ENCODE measurements at regions not wholly inside any gene's neighbourhood (a gene's known extent, or its start where the extent isn't known, plus 50 kb on each side); places are given as distances from the start of the nearest gene placed in this dataset.
A peak's percentile ranks its signal among the peaks of the same experiment; 100 is the strongest.

DNA sequence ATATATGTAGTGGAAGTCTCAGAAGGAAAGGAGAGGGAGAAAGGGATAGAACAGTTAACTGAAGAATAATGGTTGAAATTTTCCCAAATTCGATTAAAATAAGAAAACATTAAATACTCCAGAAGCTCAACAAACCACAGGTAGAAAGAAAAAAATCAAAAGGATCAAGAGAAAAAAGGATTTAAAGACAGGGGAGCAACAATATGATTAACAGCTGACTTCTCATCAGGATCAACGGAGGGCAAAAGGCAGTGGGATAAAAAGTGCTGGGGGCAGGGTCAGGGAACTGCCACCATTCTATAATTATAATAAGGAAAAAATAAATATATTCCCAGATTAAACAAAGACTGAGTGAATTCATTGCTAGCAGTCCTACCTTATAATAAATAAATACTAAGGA is 55.3 kb downstream of the CDKN2C start:
- no peak for DNase-seq

DNA sequence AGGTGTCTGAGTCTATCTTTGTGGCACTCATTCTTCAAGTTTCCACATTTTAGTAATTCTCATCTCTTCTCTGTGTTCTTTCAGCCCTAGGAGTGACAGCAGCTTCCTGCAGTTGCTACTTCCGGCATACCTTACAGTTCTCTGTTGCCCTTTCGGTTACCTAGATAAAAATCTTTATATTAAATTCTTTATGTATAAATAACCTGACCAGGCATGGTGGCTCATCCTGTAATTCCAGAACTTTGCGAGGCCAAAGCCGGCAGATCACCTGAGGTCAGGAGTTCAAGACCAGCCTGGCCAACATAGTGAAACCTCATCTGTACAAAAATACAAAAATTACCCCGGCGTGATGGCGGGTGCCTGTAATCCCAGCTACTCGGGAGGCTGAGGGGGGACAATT is 62.9 kb downstream of the CDKN2C start:
- no peak for DNase-seq

DNA sequence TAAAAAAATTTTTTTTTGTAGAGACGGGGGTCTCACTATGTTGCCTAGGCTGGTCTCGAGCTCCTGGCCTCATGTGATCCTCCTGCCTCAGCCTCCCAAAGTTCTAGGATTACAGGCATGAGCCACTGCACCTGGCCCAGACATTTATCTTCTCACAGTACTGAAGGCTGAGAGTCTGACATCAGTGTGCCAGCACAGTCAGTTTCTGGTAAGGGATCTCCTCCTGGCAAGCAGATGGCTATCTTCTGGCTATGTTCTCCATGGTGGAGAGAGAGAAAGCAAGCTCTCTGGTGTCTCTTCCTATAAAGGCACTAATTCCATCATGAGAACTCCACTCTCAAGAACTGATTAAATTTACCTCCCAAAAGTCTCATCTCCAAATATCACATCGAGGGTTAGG is 57.8 kb upstream of the C1orf185 start:
- DNase-seq, result peak; percentile 29

DNA sequence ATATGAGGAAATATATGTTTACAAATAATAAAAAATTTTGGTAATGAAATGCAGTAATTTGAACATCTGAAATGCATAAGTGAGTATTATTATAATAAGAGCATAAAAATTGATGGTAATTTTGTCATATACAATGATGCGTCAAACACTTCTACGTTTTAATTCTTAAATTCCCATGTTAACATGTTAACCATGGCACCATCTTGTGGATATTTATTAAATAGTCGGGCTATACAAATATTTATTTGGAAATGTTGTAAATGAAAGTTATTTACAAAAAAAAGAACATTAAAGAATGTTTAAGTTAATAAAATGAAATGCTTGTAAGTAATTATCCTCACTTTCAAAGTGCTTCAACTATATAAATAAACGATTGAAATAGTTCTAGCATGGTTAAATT is 57.2 kb upstream of the C1orf185 start:
- DNase-seq, result peak; percentile 39

DNA sequence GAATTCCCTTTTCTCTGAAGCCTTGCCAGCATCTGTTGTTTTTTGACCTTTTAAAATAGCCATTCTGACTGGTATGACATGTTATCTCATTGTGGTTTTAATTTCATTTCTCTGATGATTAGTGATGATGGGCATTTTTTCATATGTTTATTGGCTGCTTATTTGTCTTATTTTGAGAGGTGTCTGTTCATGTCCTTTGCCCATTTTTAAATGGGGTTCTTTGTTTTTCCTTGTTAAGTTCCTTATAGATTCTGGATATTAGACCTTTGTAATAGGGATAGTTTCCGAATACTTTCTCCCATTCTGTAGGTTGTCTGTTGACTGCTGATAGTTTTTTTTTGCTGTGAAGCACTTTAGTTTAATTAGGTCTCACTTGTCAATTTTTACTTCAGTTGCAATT is 54.0 kb upstream of the C1orf185 start:
- no peak for DNase-seq

DNA sequence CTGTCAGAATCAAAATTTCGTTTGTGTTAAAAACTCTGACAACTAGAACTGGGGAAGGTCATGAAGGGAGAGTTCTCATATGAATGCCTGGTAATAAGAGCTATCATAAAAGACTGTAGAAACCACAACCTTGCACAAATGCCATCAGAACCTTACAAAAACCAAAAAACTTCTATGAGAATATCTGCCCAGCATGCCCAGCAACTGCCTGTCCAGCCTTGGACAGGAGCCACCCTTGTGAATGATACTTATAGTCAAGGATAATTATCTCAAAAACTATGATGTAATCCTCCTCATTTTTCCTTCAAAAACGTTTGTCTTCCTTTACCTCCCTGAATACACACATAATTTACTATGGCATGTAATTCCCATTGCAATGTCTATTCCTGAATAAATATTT is 53.4 kb upstream of the C1orf185 start:
- no peak for DNase-seq
